ENCODE measurements at regions not wholly inside any gene's neighbourhood (a gene's known extent, or its start where the extent isn't known, plus 50 kb on each side); places are given as distances from the start of the nearest gene placed in this dataset.

DNA sequence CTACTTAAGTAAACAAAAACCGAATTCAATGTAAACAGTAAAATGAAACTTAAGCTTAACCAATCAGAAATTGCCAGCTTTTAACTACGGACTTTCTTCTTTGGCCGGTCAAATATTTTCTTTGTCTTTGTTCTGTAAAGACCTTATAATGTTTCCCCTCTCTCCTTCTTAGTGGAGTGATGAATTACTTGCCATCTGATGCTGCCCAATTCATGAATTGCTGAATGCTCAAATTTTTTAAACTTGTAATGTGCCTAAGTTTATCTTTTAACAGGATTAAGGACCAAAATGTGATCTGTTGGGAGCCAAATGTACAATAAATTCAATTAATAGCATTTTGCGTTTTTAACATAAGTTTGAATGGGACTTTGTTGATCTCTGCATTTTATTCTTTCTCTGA, 345.8 kb upstream of the CBLB start:
- TF ChIP-seq, protein P1, sequence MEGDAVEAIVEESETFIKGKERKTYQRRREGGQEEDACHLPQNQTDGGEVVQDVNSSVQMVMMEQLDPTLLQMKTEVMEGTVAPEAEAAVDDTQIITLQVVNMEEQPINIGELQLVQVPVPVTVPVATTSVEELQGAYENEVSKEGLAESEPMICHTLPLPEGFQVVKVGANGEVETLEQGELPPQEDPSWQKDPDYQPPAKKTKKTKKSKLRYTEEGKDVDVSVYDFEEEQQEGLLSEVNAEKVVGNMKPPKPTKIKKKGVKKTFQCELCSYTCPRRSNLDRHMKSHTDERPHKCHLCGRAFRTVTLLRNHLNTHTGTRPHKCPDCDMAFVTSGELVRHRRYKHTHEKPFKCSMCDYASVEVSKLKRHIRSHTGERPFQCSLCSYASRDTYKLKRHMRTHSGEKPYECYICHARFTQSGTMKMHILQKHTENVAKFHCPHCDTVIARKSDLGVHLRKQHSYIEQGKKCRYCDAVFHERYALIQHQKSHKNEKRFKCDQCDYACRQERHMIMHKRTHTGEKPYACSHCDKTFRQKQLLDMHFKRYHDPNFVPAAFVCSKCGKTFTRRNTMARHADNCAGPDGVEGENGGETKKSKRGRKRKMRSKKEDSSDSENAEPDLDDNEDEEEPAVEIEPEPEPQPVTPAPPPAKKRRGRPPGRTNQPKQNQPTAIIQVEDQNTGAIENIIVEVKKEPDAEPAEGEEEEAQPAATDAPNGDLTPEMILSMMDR (IDR thresholded peaks at IDR 0.05; ENCODE audit: low read depth, low read length) = no peak
- TF ChIP-seq EZH2phosphoT487 (IDR thresholded peaks at IDR 0.05; ENCODE audit: low read depth) = no peak
